GM13977 (cell line): ENCODE measurements at regions not wholly inside any gene's neighbourhood (a gene's known extent, or its start where the extent isn't known, plus 50 kb on each side); places are given as distances from the start of the nearest gene placed in this dataset.
"Not testable (repeated sequence)": the region's sequence is repeated elsewhere in the genome, so short reads cannot be mapped to it uniquely, and the experiment has no call there.

Experiments used
- DNase-seq: peaks from one replicate; pipeline ENCODE4 v3.0.0; 2012; ENCODE audit warnings: low spot score
- CTCF ChIP-seq: IDR thresholded peaks from 2 replicates; pipeline ENCODE4 v1.5.1; 2012; ENCODE audit warnings: mild to moderate bottlenecking, control low read depth; ENCODE audit not compliant: insufficient read depth; ENCODE audit errors: extremely low read depth, missing control alignments
- in situ Hi-C: fragments of 300-500 bp; cut with MboI; formaldehyde crosslinking; loops from one replicate; pipeline ENCODE4 v1.12.0; 2022; ENCODE audit warnings: low sequenced_read_pairs, low pct_unique_long_range_greater_than_20kb, mixed read lengths, inconsistent platforms; ENCODE audit not compliant: unreplicated experiment

GRCh38 chr16:75860326-75861053, 134.2 kb upstream of the CPHXL start:
- in situ Hi-C loops = no loop called here
- DNase-seq = no peak
- TF ChIP-seq CTCF = no peak

- TF ChIP-seq CTCF = no peak
- no peak for DNase-seq
- in situ Hi-C loops = no loop called here
These were observed 135.2 kb upstream of the CPHXL start for GRCh38 chr16:75861311-75862097.

GRCh38 chr16:75862098-75862386, 135.8 kb upstream of the CPHXL start:
- in situ Hi-C loops = no loop called here
- TF ChIP-seq CTCF = no peak
- no peak for DNase-seq

GRCh38 chr16:75864243-75864642, 138.0 kb upstream of the CPHXL start:
- in situ Hi-C loops = no loop called here
- DNase-seq = no peak
- no peak for TF ChIP-seq CTCF

- TF ChIP-seq CTCF = no peak
- DNase-seq = no peak
- in situ Hi-C loops = no loop called here
These were observed 139.4 kb upstream of the CPHXL start for GRCh38 chr16:75865736-75866135.

GRCh38 chr16:75868636-75869632, 142.6 kb upstream of the CPHXL start:
- TF ChIP-seq CTCF = no peak
- in situ Hi-C loops = no loop called here
- DNase-seq = no peak

GRCh38 chr16:75881280-75881679, 155.0 kb upstream of the CPHXL start:
- DNase-seq, in situ Hi-C loops: not testable (repeated sequence)
